ENCODE measurements at regions not wholly inside any gene's neighbourhood (a gene's known extent, or its start where the extent isn't known, plus 50 kb on each side); places are given as distances from the start of the nearest gene placed in this dataset.

GRCh38 chr14:71212093-71212492, 304.8 kb downstream of the PCNX1 start:
- no peak for TF ChIP-seq CTCF (conservative IDR thresholded peaks at IDR 0.05; ENCODE audit: low read length)
- TF ChIP-seq EZH2phosphoT487 (IDR thresholded peaks at IDR 0.05; ENCODE audit: borderline replicate concordance, low read depth, low read length) = no peak
